Esophagus (tissue), 2 donors: ENCODE measurements at regions not wholly inside any gene's neighbourhood (a gene's known extent, or its start where the extent isn't known, plus 50 kb on each side); places are given as distances from the start of the nearest gene placed in this dataset.

ENCODE experiments used
- H3K27ac ChIP-seq, 2 donors: one replicate each; pipeline ENCODE4 v1.5.1; 2013; ENCODE audit warnings: low read depth in 2 of 2, mild to moderate bottlenecking in 2 of 2, inconsistent platforms in 1 of 2, low read length in 1 of 2, moderate library complexity in 1 of 2
- H3K27me3 ChIP-seq, 2 donors: one replicate each; pipeline ENCODE4 v1.6.1; 2013; ENCODE audit warnings: low read length in 2 of 2, control low read depth in 1 of 2, mild to moderate bottlenecking in 1 of 2; ENCODE audit not compliant: insufficient read depth in 2 of 2, control insufficient read depth in 1 of 2
- H3K36me3 ChIP-seq, 2 donors: one replicate each; pipeline ENCODE4 v1.6.1; 2013; ENCODE audit warnings: low read length in 1 of 2; ENCODE audit not compliant: control insufficient read depth in 2 of 2, insufficient read depth in 2 of 2
- H3K4me1 ChIP-seq, 2 donors: one replicate each; pipeline ENCODE4 v1.6.1; 2013; ENCODE audit warnings: low read length in 1 of 2; ENCODE audit not compliant: control insufficient read depth in 2 of 2, insufficient read depth in 2 of 2
- H3K4me3 ChIP-seq, 2 donors: one replicate each; pipeline ENCODE4 v1.5.1; 2013; ENCODE audit warnings: low read length in 2 of 2, mild to moderate bottlenecking in 2 of 2, low read depth in 1 of 2, moderate library complexity in 1 of 2
- H3K9me3 ChIP-seq, 2 donors: one replicate each; pipeline ENCODE4 v1.6.1; 2013; ENCODE audit warnings: mild to moderate bottlenecking in 2 of 2, low read depth in 1 of 2, low read length in 1 of 2, moderate library complexity in 1 of 2; ENCODE audit not compliant: control insufficient read depth in 2 of 2, insufficient read depth in 1 of 2
- WGBS, 2 donors: extraction: QIAGEN DNeasy Blood & Tissue Kit; methylation state at CpG; one replicate each; pipeline ENCODE4 v1.1.7; 2013; 5-methylcytosine and 5-hydroxymethylcytosine counted together
- donor health status: healthy with polysubstance abuse.
- donor health status: Bipolar disorder and iron deficiency.

DNA sequence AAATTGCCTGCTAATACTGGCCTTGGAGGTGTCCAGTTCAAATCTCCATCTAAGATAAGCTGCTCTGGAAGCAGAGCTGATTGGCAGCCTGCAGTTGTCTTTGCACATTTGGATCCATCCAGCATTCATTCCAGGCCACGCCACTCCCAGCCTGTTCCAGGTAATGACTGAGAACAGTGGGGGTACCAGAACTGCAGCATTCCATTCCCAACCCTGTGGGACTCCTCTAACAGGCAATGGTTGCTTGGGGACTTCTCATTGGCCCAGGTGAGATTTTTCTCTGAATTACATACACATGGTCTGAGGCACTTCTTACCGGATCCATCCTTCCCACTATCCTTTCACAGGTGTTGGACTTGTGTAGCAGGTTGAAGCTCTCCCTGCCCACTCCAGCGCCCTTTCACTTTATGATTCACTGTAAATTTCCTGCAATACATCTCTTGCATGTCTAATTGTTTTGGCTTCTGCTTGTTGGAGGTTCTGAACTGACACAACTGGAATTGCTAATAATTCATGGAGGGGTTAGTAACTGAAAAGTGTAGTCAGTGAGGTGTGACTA lies 206.1 kb upstream of the ZFHX3 start:
- H3K27me3 ChIP-seq: no peaks in the 10 kb centered on the region
- no peak overlapping the region for H3K4me3 ChIP-seq
- WGBS, 2 donors: 76 to 80% methylated on average over 3 of the region's 3 CpGs
- H3K36me3 ChIP-seq: no peaks in the 10 kb centered on the region
- H3K27ac ChIP-seq: no peak overlapping the region
- H3K4me1 ChIP-seq: no peaks in the 10 kb centered on the region
- H3K9me3 ChIP-seq: peaks cover 4% of the 10 kb centered on the region in 2 donors

DNA sequence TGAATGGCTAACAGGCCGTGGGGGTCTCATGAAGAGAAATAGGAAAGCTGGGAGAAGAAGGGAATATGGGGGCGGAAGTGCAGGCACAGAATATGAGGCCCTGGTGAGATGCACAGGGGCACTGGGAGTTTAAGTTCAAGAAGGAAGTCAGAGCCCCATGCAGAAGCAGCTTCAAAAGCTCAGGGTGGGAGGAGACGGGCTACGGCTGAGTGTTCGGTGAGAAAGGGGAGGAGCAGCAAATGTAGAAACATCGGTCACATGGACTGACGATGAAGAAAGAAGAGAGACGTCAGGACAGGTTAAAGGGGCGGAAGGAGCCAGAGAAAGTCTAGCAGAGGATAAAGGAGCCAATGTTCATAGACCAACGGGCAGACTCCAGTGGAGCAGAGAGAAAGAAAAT lies 204.5 kb upstream of the ZFHX3 start:
- no peaks in the 10 kb centered on the region for H3K4me1 ChIP-seq
- H3K4me3 ChIP-seq: no peak overlapping the region
- H3K27ac ChIP-seq: no peak overlapping the region
- H3K27me3 ChIP-seq: no peaks in the 10 kb centered on the region
- H3K9me3 ChIP-seq: peaks cover 4% of the 10 kb centered on the region in 2 donors
- H3K36me3 ChIP-seq: no peaks in the 10 kb centered on the region
- 69 to 70% methylated on average over 10 of the region's 10 CpGs for WGBS, 2 donors

DNA sequence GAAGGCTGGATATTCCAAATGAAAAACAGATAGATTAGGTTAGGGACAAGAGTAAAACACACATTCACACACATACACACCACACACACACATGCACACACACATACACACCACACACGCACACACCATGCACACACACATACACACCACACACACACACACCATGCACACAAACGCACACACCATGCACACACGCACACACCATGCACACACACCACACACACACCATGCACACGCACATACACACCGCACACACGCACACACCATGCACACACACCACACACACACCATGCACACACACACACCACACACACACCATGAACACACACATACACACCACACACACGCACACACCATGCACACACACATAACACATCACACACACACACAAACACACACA lies 203.7 kb upstream of the ZFHX3 start:
- 90% methylated on average over 7 of the region's 7 CpGs for WGBS, 2 donors
- H3K4me3 ChIP-seq: no peak overlapping the region

DNA sequence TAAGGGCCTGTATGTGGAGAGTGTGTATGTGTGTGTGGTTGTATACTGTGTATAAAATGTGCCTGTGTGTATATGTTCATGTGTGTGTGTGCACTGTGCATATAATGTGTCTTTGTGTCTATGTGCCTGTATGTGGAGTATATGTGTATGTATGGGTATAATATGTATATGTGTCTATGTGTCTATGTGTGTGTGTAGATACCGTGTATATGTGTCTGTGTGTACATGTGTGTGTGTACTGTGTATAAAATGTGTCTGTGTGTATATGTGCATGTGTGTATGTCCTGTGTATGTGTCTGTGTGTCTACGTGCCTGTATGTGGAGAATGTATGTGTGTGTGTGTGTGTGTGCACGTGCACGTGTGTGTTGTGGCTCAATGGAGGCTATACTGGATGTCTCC lies 200.4 kb upstream of the ZFHX3 start:
- Histone ChIP-seq H3K27ac (no peak overlapping the region), H3K4me3 (no peak overlapping the region), H3K27me3 (no peaks in the 10 kb centered on the region), H3K36me3 (no peaks in the 10 kb centered on the region), H3K9me3 (peaks cover 0 to 4% of the 10 kb centered on the region in 2 donors), H3K4me1 (no peaks in the 10 kb centered on the region)
- 91 to 93% methylated on average over 4 of the region's 4 CpGs for WGBS, 2 donors

More for the DNA sequence above, 203.7 kb upstream of the ZFHX3 start:
- Histone ChIP-seq H3K27ac (no peak overlapping the region), H3K27me3 (no peaks in the 10 kb centered on the region), H3K9me3 (peaks cover 4% of the 10 kb centered on the region in 2 donors), H3K4me1 (no peaks in the 10 kb centered on the region), H3K36me3 (no peaks in the 10 kb centered on the region)

DNA sequence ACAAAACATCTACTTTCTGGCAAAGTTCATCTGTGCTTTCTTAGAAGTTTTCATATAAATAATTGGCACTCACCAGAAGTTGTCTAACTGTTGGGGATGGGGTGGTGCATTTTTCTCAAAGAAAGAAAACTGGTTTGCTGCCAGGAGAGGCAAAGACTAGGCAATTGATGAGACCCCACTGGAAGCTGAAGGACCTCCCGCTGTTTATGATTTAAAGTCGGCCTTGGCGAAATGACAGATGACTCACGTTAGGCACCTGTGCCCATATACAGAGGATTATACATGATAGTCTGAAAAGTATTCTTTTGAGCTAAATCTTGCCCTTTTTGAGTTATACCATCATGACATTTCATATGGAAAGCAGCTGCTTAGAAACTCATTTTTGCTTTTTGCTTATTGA lies 193.0 kb upstream of the ZFHX3 start:
- no peak overlapping the region for H3K4me3 ChIP-seq
- 74 to 78% methylated on average over 4 of the region's 4 CpGs for WGBS, 2 donors
- H3K9me3 ChIP-seq: no peaks in the 10 kb centered on the region
- H3K36me3 ChIP-seq: no peaks in the 10 kb centered on the region
- H3K4me1 ChIP-seq: no peaks in the 10 kb centered on the region
- no peak overlapping the region for H3K27ac ChIP-seq
- no peaks in the 10 kb centered on the region for H3K27me3 ChIP-seq

DNA sequence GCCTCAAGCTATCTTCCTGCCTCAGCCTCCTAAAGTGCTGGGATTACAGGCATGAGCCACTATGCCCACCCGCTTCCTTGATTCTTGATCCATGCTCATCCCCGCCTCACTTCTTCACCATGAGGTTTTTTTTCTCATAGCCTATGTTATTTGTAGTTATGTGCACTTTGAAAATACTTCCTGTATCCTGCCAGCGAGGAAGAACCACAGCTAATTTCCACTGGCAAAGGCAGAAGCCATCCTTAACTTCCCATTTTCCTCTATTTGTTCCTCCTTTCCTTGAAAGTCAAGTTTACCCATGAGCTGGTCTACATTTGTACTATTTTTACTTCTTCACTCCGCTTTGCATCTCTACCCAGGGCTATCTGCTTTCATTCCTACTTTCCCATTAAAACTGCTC lies 189.7 kb upstream of the ZFHX3 start:
- no peaks in the 10 kb centered on the region for H3K4me1 ChIP-seq
- WGBS, 2 donors: 83 to 84% methylated on average over 4 of the region's 4 CpGs

DNA sequence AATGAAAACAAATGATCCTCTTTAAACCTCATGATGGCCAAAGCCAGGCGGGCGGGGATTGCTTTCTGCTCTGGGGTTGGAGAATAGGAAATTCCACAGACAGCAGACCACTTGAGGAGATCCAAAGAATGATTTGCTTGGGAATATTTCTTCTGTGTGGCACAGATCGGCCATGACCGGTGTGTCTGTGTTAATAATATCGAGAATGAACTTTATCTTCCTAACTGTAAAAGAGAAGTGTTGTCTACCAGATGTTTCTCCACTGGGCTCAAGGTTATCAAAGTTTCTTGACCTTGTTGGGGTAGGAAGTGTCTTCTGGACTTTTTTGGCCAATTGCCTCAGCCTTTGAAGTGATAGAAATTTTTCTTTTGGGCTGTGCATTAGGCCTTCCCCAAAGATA lies 186.6 kb upstream of the ZFHX3 start:
- Histone ChIP-seq H3K4me3 (no peak overlapping the region), H3K36me3 (no peaks in the 10 kb centered on the region), H3K27me3 (no peaks in the 10 kb centered on the region), H3K4me1 (no peaks in the 10 kb centered on the region), H3K9me3 (no peaks in the 10 kb centered on the region), H3K27ac (no peak overlapping the region)
- 79 to 88% methylated on average over 5 of the region's 5 CpGs for WGBS, 2 donors

More for the DNA sequence above, 189.7 kb upstream of the ZFHX3 start:
- Histone ChIP-seq H3K27me3 (no peaks in the 10 kb centered on the region), H3K27ac (no peak overlapping the region), H3K36me3 (no peaks in the 10 kb centered on the region), H3K4me3 (no peak overlapping the region), H3K9me3 (no peaks in the 10 kb centered on the region)

DNA sequence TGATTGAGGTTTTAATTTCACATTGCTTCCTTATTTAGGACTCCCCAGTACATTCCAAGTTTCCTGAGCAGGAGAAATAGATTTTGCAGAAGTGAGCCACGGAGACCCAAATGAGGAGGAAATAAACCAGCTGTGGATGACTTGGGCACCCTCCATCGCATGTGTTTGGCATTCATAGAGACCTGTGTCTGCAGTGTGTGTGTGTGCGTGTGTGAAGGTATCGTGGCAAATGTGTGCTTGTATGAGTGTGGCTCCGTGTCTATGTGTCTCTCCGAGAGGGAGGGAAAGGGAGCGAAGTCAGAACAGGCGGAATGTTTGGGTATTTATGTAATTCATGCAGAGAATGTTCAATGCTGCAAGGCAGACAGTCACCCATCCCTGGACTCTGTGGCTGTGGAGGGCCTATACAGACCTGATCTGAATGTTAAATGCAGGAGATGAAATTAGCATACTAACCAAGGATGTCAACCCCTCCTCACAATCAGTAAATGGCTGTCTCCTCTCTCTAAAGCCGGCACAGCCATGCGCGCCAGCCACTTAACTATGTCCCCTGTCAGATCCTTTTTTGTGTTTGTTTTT lies 186.0 kb upstream of the ZFHX3 start:
- Histone ChIP-seq H3K27ac (no peak overlapping the region), H3K27me3 (no peaks in the 10 kb centered on the region), H3K9me3 (no peaks in the 10 kb centered on the region), H3K4me3 (no peak overlapping the region), H3K4me1 (no peaks in the 10 kb centered on the region), H3K36me3 (no peaks in the 10 kb centered on the region)
- 81 to 82% methylated on average over 11 of the region's 11 CpGs for WGBS, 2 donors

DNA sequence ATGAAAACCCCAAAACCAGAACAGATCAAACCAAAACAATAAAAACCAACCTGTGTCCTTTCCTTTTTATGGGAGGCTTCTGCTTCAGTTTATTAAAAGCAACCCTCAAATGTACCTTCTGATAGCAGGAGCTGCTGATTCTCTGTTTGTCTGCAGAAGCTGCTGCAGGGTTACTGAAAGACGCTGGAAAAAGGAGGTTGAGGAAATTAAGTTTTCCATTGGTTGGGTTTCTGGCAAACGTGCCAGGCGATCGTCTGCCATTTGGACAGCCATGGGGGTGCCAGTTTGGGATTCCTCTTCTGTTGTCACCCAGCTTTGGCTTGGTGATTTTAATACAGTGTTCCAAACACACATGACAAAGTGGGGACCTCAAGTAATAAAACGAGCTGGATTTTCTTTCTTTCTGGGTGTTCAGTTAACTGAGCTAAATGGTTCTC lies 185.4 kb upstream of the ZFHX3 start:
- Histone ChIP-seq H3K9me3 (no peaks in the 10 kb centered on the region), H3K27ac (no peak overlapping the region), H3K36me3 (no peaks in the 10 kb centered on the region), H3K4me1 (no peaks in the 10 kb centered on the region), H3K4me3 (no peak overlapping the region), H3K27me3 (no peaks in the 10 kb centered on the region)
- 50 to 54% methylated on average over 5 of the region's 5 CpGs for WGBS, 2 donors
